BJ (cell line): ENCODE measurements at regions not wholly inside any gene's neighbourhood (a gene's known extent, or its start where the extent isn't known, plus 50 kb on each side); places are given as distances from the start of the nearest gene placed in this dataset.

ENCODE experiments used
- CTCF ChIA-PET: fragments of 350-600 bp; formaldehyde crosslinking; extraction: SDS; loops from one replicate; lab custom pipeline; 2021; ENCODE audit warnings: antibody characterized with exemption, inconsistent platforms; lab: Yijun Ruan, JAX
- POLR2A ChIA-PET: fragments of 300-600 bp; sonication (Branson Sonifier 250); formaldehyde crosslinking; extraction: SDS; loops from one replicate; lab custom pipeline; 2021; ENCODE audit warnings: antibody characterized with exemption; lab: Charles Lee
- DNase-seq: peaks from one replicate; pipeline ENCODE4 v3.0.0-alpha.2; 2011; ENCODE audit warnings: low read depth
- H3K27me3 ChIP-seq: 2 replicates; pipeline ENCODE4 v1.6.0; 2011; ENCODE audit warnings: low read length; ENCODE audit not compliant: control insufficient read depth, insufficient read depth
- H3K36me3 ChIP-seq: 2 replicates; pipeline ENCODE4 v1.5.1; 2011; ENCODE audit warnings: low read length; ENCODE audit not compliant: control insufficient read depth, insufficient read depth
- H3K4me3 ChIP-seq: 2 replicates; pipeline ENCODE4 v1.5.1; 2011; ENCODE audit warnings: low read depth, mild to moderate bottlenecking, control low read depth, low read length
- TF ChIP-seq, protein P1 (sequence below): IDR thresholded peaks from 2 replicates; pipeline ENCODE4 v1.5.1; 2011; ENCODE audit warnings: low read depth, mild to moderate bottlenecking, control low read depth, inconsistent platforms, low read length, moderate library complexity; ENCODE audit not compliant: insufficient read depth

DNA sequence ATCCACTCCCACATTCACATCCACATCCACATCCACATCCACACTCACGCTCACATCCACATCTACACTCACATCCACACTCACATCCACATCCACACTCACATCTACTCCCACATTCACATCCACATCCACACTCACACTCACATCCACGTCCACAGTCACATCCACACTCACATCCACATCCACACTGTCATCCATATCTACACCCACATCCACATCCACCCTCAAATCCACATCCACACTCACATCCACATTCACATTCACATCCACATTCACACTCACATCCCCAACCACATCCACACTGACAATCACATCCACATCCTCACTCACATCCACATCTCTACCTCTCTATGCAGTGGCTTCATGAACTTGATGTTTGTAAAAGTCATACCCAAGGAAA lies 190.5 kb downstream of the IRX1 start:
- Histone ChIP-seq H3K36me3 (no peaks in the 10 kb centered on the region), H3K27me3 (no peaks in the 10 kb centered on the region), H3K4me3 (no peak overlapping the region)
- CTCF ChIA-PET = no interaction called here
- TF ChIP-seq, protein P1, sequence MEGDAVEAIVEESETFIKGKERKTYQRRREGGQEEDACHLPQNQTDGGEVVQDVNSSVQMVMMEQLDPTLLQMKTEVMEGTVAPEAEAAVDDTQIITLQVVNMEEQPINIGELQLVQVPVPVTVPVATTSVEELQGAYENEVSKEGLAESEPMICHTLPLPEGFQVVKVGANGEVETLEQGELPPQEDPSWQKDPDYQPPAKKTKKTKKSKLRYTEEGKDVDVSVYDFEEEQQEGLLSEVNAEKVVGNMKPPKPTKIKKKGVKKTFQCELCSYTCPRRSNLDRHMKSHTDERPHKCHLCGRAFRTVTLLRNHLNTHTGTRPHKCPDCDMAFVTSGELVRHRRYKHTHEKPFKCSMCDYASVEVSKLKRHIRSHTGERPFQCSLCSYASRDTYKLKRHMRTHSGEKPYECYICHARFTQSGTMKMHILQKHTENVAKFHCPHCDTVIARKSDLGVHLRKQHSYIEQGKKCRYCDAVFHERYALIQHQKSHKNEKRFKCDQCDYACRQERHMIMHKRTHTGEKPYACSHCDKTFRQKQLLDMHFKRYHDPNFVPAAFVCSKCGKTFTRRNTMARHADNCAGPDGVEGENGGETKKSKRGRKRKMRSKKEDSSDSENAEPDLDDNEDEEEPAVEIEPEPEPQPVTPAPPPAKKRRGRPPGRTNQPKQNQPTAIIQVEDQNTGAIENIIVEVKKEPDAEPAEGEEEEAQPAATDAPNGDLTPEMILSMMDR = no peak
- DNase-seq = no peak
- POLR2A ChIA-PET = no interaction called here

DNA sequence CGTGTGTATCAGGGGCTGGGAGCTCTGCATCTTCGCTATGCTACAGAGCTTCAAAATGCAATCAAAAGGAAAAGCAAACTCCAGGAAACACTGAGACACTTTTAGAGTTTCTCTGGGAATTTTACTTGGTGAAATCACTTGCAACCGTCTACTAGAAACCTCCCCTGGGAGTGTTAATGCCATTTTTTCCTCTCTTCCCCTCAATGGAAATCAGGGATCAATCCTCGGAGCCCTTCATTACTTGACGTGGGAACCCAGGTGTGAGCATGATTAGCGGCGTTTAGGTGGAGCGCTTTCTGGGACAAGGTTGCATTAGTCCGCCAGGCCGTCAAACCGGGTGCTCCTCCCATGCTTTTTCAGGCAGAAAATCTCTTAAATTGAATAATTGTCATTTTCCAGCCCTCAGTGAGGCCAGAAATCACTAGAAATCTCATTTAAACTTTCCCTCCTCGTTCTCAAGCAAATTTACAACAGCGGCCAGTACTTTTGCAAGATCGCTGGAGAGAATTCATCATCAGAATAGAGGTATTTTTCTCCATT lies 191.3 kb downstream of the IRX1 start:
- Histone ChIP-seq H3K36me3 (no peaks in the 10 kb centered on the region), H3K27me3 (no peaks in the 10 kb centered on the region), H3K4me3 (no peak overlapping the region)
- CTCF ChIA-PET = no interaction called here
- DNase-seq = no peak
- POLR2A ChIA-PET = no interaction called here
- TF ChIP-seq, protein P1 = no peak

DNA sequence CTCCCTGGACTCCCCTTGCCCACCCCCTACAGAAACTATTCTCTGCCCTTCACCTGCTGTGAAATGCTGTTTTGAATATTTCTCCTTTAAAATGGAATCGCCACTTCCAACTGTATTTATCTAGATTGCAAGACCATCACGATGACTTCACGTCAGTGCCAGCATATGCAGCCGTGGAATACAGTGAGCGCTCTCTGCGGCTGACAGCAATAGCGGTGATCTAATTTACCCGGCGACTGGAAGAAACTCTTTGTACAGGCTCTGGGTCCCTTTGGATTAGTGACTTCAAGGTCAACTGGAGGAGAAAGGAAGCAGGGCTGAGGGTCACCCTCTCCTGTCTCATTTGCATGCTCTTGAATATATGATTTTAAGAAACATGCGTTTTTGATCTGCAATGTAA lies 192.0 kb downstream of the IRX1 start:
- no peaks in the 10 kb centered on the region for H3K36me3 ChIP-seq
- DNase-seq = no peak
- POLR2A ChIA-PET = no interaction called here
- CTCF ChIA-PET = no interaction called here
- no peak overlapping the region for H3K4me3 ChIP-seq
- TF ChIP-seq, protein P1 = no peak
- H3K27me3 ChIP-seq = no peaks in the 10 kb centered on the region

DNA sequence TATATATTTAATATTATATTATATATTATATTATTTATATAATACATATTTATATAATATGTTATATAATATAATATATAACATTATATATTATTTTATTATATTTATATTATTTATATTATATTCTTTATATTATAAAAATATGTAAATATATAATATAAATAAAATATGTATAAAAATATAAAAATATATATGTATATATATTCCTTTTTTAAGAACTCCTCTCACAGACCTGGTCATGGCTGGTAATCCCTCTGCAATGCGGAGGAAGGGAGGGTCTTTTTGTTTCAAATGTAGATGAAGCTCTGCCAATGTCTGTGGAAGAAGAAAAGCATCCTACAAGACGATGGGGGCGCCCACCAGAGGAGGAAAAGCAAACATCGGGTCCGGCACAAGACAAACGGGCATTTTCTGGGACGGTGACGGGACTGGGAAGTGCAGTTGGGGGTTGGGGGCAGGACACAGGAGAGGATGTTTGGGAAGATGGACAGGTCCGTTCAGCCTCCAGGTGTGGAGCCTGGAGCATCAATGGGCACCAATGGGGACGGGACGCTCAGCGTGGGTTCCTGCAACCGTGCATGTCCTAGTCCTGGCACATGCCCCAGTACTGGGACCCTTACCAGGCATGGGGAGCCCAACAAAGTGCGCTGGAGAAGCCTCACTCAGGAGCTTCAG lies 194.0 kb downstream of the IRX1 start:
- TF ChIP-seq, protein P1 = no peak
- CTCF ChIA-PET = no interaction called here
- Histone ChIP-seq H3K4me3 (no peak overlapping the region), H3K27me3 (no peaks in the 10 kb centered on the region), H3K36me3 (no peaks in the 10 kb centered on the region)
- no peak for DNase-seq
- POLR2A ChIA-PET = no interaction called here

DNA sequence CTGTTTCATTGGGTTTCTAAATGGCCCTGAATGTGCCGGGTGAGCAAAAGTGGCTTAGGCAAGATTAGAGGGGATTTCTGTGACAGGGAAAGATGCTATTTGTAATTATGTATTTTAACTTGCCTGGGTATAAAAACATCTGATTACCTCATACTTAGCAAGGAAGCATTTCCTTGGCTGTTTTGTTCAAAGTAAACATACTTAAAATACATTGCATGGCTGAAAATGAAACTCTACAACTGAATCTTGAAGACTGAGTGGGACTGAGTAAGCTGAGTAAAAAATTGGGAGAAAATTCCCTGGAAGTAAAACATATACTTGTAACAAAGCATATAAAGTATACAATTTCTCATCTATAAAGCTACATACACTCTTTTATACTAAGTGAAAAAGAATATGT lies 197.5 kb downstream of the IRX1 start:
- ChIA-PET POLR2A (no interaction called here), CTCF (no interaction called here)
- TF ChIP-seq, protein P1 = no peak
- DNase-seq = no peak
- Histone ChIP-seq H3K4me3 (no peak overlapping the region), H3K36me3 (no peaks in the 10 kb centered on the region), H3K27me3 (no peaks in the 10 kb centered on the region)
